ENCODE measurements at regions not wholly inside any gene's neighbourhood (a gene's known extent, or its start where the extent isn't known, plus 50 kb on each side); places are given as distances from the start of the nearest gene placed in this dataset.

- Mint-ChIP-seq H3K27me3 (ENCODE audit: insufficient read depth, unreplicated experiment) (no peaks in the 10 kb centered on the region), H3K4me3 (ENCODE audit: unreplicated experiment) (no peak overlapping the region), H3K9me3 (ENCODE audit: unreplicated experiment) (no peaks in the 10 kb centered on the region), H3K36me3 (ENCODE audit: insufficient read depth, unreplicated experiment) (peaks cover 4% of the 10 kb centered on the region), H3K27ac (ENCODE audit: low read depth, unreplicated experiment) (no peak overlapping the region), H3K4me1 (ENCODE audit: insufficient read depth, unreplicated experiment) (peaks cover 6% of the 10 kb centered on the region)
- CTCF ChIA-PET: interaction anchor here (1.3 to 8.8 kb wide), 2 partner anchors 21 to 78 kb away, joined by 3 to 44 read pairs; no protein-coding TSS in a partner anchor
- no TSS peak for BruUV-seq (replicated peaks)
- POLR2A ChIA-PET: no interaction called here
- DNase-seq (ENCODE audit: unreplicated experiment): no peak
- intact Hi-C loops (cut with micrococcal nuclease): no loop called here
- TF ChIP-seq CTCF (IDR thresholded peaks at IDR 0.05; ENCODE audit: unreplicated experiment): no peak
Observed at GRCh38 chr5:158096835-158097234, 237.9 kb upstream of the CLINT1 start.

- no peaks in the 10 kb centered on the region for H3K36me3 Mint-ChIP-seq (ENCODE audit: insufficient read depth, unreplicated experiment)
Observed at GRCh38 chr5:158086856-158087255, 227.9 kb upstream of the CLINT1 start.

GRCh38 chr5:158084292-158084691 lies 225.3 kb upstream of the CLINT1 start:
- intact Hi-C loops (cut with micrococcal nuclease): no loop called here
- H3K9me3 Mint-ChIP-seq (ENCODE audit: unreplicated experiment): no peaks in the 10 kb centered on the region
- no TSS peak for BruUV-seq (replicated peaks)
- H3K27me3 Mint-ChIP-seq (ENCODE audit: insufficient read depth, unreplicated experiment): no peaks in the 10 kb centered on the region
- no peak overlapping the region for H3K4me3 Mint-ChIP-seq (ENCODE audit: unreplicated experiment)
- no peaks in the 10 kb centered on the region for H3K36me3 Mint-ChIP-seq (ENCODE audit: insufficient read depth, unreplicated experiment)
- TF ChIP-seq CTCF (IDR thresholded peaks at IDR 0.05; ENCODE audit: unreplicated experiment): no peak
- ChIA-PET CTCF (interaction anchor here (0.5 to 2.4 kb wide), 10 partner anchors 9 to 1024 kb away, joined by 3 to 43 read pairs (median 5); no protein-coding TSS in a partner anchor), POLR2A (interaction anchor here (0.5 to 2.0 kb wide), 19 partner anchors 8 to 1123 kb away, joined by 3 to 11 read pairs (median 4); no protein-coding TSS in a partner anchor)
- H3K27ac Mint-ChIP-seq (ENCODE audit: low read depth, unreplicated experiment): peak overlapping the region; percentile 1
- DNase-seq (ENCODE audit: unreplicated experiment): peak; percentile 74
- H3K4me1 Mint-ChIP-seq (ENCODE audit: insufficient read depth, unreplicated experiment): peaks cover 22% of the 10 kb centered on the region

More at GRCh38 chr5:158086856-158087255, 227.9 kb upstream of the CLINT1 start:
- TF ChIP-seq CTCF (IDR thresholded peaks at IDR 0.05; ENCODE audit: unreplicated experiment): no peak
- Mint-ChIP-seq H3K27me3 (ENCODE audit: insufficient read depth, unreplicated experiment) (no peaks in the 10 kb centered on the region), H3K4me1 (ENCODE audit: insufficient read depth, unreplicated experiment) (peaks cover 22% of the 10 kb centered on the region), H3K4me3 (ENCODE audit: unreplicated experiment) (no peak overlapping the region), H3K9me3 (ENCODE audit: unreplicated experiment) (no peaks in the 10 kb centered on the region), H3K27ac (ENCODE audit: low read depth, unreplicated experiment) (no peak overlapping the region)
- intact Hi-C loops (cut with micrococcal nuclease): no loop called here
- BruUV-seq (replicated peaks): no TSS peak
- DNase-seq (ENCODE audit: unreplicated experiment): no peak
- ChIA-PET CTCF (interaction anchor here (0.6 to 2.2 kb wide), 9 partner anchors 12 to 1046 kb away, joined by 3 to 41 read pairs (median 3); no protein-coding TSS in a partner anchor), POLR2A (interaction anchor here (0.6 to 1.8 kb wide), 6 partner anchors 12 to 635 kb away, joined by 3 to 7 read pairs (median 4); no protein-coding TSS in a partner anchor)

GRCh38 chr5:158082696-158083287 lies 223.8 kb upstream of the CLINT1 start:
- DNase-seq (ENCODE audit: unreplicated experiment): no peak
- BruUV-seq (replicated peaks): no TSS peak

More at GRCh38 chr5:158082696-158083287, 223.8 kb upstream of the CLINT1 start:
- H3K9me3 Mint-ChIP-seq (ENCODE audit: unreplicated experiment): no peaks in the 10 kb centered on the region
- H3K4me1 Mint-ChIP-seq (ENCODE audit: insufficient read depth, unreplicated experiment): peaks cover 22% of the 10 kb centered on the region
- H3K36me3 Mint-ChIP-seq (ENCODE audit: insufficient read depth, unreplicated experiment): no peaks in the 10 kb centered on the region
- POLR2A ChIA-PET: interaction anchor here (1.1 to 1.6 kb wide), 3 partner anchors 10 to 72 kb away, joined by 4 to 7 read pairs (median 4); no protein-coding TSS in a partner anchor
- H3K27me3 Mint-ChIP-seq (ENCODE audit: insufficient read depth, unreplicated experiment): no peaks in the 10 kb centered on the region
- CTCF ChIA-PET: interaction anchor here (1.6 to 2.4 kb wide), 3 partner anchors 7 to 92 kb away, joined by 5 to 43 read pairs (median 16); no protein-coding TSS in a partner anchor
- intact Hi-C loops (cut with micrococcal nuclease): no loop called here
- no peak for TF ChIP-seq CTCF (IDR thresholded peaks at IDR 0.05; ENCODE audit: unreplicated experiment)
- no peak overlapping the region for H3K4me3 Mint-ChIP-seq (ENCODE audit: unreplicated experiment)
- H3K27ac Mint-ChIP-seq (ENCODE audit: low read depth, unreplicated experiment): no peak overlapping the region
